Stimulated activated CD8-positive, alpha-beta memory T cell treated with anti-CD3 and anti-CD28 coated beads, Interleukin-4, amount 100 ng/mL, for 4 hours (primary cell): ENCODE measurements at regions not wholly inside any gene's neighbourhood (a gene's known extent, or its start where the extent isn't known, plus 50 kb on each side); places are given as distances from the start of the nearest gene placed in this dataset.
"Not testable (repeated sequence)": the region's sequence is repeated elsewhere in the genome, so short reads cannot be mapped to it uniquely, and the experiment has no call there.

ENCODE experiments used
- DNase-seq, 2 donors: peaks; one replicate each; pipeline ENCODE4 v3.0.0-alpha.2; 2020; ENCODE audit warnings: low read depth in 2 of 2, low spot score in 1 of 2

DNA sequence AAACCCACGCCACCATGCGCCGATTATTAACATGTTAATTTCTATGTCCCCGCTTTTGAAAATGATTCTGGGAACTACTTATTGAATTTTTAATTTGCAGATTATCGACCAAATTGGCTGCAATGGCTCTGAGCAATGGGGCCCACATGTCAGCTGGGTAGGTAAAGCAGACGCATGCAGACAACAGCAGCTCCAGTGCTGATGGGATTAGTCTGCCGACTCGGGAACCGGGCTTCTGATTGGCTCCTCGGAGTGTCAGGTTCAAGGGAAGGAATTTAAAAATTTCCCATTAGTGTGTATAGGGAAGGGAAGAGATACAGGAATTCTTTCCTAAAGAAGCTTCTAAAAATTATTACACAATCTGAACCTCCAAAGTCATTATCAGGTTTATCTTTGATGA is 77.4 kb upstream of the PPARGC1A start:
- DNase-seq, result no peak

DNA sequence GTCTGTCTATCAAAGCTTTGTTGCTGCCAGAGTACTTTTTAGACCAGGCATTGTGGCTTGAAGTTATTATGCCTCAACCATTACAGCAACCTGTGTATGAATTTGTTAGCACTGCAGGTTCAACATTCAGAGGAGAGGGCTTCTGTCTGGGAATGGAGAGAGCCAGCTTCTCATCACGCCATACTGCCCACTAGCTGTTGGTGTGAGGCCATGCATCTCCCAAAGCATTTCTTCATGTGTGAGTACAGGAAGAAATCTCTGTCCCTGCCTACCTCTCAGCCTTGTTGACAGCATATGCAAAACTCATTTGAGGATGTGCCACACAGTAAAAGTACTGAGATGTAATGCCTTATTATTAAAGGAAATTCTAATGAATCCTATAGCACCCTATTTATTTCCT is 76.9 kb upstream of the PPARGC1A start:
- no peak for DNase-seq

DNA sequence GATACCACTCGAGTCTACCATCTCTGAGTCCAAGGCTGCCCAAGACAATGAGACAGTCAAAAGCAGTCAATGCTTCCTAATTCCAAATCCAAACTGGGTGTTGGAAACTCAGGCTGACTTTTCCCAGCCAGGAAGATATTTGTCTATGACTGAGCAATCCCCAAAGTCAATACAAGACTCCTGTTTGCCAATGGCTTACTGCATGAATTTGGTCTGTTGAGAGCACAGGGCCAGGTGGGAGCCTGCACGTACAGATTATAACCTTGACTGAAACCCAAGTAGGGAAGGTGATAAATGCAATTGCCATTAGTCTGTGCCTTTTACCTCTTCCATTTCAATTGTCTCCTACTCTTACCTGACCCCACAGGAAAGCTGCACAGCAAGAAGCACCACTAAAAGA is 72.6 kb upstream of the PPARGC1A start:
- no peak for DNase-seq

DNA sequence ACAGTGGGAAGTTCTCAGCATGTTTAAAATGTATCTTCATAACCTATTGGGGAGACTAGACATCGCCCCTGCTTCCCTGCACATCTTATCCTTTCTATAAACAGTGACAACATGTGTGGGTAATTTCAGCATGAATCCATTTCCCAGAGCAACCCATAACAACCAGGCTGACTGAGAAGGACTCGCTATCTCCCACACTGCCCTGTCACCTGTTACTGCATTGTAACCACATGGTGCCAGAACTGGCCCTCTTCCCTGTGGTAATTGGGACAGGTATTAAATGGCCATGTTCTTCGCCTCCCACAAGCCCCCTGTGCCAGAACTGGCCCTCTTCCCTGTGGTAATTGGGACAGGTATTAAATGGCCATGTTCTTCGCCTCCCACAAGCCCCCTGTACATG is 71.5 kb upstream of the PPARGC1A start:
- not testable (repeated sequence) for DNase-seq

DNA sequence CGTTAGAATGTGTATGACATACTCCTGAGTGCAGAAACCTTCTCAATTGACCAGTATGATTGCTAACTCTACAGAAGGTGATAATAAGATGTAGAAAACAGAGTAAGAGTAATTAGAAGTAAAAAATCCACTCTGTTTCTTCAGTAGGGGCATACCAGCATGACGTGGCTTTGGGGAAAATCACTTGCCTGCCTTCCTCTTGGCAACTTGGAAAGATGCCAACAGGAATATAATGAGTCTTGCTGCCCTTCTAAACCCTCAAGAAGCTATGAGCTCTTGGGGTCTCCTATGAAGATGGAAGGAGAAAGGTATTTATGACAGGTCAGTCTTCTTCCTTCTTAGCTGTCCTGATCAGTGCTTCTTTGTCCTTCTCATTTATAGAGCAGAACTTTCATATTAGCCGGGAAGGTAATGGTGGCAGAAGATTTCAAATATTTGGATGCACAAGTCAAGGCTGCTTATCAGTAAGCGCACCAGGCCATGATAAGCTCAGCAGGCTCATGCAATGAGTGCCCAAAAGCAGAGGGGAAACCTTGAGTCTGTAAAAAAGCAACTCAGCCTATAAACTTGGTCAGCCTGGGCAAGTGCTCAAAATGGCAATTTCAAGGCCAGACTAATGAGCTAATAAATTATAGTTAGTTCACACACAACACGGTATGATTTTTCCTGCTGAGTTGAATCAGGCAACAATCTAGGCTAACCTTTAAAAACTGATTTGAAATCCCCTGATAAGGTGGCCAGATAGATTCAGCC is 69.7 kb upstream of the PPARGC1A start:
- no peak for DNase-seq

DNA sequence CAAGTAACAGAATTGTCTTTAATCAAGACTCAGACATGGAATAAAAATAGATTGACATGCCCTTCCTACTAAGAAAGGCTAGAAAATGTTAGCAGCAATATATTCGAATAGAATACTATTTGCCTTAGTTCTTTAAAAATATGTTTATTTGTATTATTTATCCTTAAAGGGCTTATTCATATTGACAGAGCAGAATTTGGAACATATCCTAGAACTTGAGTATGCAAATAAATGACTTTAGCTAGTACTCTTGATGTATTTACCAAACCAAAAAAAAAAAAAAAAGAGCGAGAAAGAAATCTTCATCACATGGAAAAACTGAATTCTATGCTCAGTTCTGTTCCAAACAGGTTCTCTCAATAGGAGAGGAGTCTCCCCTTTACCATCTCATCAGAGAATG is 68.9 kb upstream of the PPARGC1A start:
- no peak for DNase-seq

DNA sequence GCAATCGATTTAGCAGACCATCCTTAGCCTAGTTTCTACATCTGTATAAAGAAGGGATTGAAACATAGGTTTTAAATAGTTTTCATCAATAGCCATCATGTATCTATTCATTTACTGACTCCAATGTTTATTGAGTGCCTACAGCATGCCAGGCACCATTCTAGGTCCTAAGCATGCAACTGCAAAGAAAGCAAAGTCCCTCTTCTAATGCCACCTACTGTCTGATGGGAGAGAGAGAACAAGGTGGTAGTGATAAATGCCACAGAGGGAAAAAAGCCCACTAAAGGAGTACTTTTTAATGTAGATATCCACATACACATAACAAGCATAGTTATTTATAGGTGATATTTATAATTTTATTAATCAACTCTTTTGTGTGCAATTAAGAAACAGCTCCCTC is 67.6 kb upstream of the PPARGC1A start:
- no peak for DNase-seq

DNA sequence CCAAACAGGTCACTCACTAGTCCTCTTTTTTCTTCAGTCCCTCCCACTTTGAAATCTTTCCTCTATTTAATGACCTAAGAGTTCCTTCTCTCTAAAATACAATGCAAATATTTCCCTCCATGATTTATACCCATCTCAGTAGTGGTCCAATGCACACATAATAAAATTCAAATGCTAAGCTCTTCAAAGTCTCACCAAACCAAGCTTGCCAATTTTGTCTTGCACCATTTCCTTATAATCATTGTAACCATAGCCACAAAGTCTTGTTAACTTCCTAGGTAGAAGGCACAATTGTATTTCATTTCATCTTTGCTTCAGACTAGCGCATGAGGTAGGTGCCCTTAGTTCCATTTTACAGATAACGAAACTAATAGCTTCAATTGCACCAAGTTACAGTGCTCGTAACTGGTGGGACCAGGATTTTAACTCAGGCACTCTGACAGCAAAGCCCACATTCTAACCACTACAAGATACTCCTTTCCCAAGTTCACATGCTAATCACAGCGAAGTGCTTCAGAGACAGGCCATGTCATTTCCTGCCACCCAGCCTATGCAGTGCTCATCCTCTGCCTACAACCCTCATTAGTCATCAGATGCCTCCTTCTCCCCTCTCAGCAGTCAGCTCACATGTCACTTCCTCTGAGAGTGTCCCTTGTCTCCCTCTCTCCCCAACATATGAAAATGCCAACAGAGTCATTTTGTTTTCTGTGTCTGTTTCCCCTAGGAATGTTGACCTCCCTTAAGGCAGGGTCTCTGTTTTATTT is 66.9 kb upstream of the PPARGC1A start:
- DNase-seq, result no peak

DNA sequence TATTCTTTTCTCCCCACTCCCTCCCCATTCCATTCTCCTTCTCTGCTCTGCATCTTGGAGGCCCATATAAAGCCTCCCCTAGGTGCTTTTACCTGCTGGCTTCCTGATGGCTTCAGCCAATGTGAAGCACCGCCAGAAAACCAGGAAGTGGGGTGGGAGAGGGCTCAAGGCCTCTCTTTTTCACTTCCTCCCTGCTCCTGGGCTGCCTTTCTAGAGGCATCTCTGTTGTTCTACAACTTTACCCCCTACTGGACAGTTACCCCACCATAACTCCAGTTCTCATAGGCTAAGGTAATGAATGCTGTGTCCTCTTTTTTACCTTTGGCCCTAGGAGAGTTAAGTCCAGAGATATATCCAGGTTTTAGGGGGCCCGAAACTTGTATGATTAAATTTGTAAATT is 62.4 kb upstream of the PPARGC1A start:
- DNase-seq, result no peak

DNA sequence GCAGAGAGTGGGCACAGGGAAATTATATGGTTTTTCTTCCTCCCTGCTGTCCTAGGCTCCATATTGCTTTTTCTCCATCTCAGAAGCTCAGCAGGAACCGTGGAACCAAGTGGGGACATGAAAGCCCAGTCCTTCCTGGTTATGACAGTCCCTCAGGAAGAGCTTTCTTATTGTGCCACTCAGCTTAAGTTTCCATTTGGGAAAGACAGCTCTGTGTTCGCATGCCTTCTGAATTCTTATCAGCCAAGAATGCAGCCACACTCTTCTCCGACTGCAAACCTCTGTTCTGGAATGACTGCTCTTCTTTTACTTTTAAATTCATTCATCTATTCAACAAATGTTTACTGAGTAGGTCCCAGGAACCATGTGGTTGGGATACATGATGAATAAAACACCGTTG is 58.0 kb upstream of the PPARGC1A start:
- DNase-seq, result no peak

DNA sequence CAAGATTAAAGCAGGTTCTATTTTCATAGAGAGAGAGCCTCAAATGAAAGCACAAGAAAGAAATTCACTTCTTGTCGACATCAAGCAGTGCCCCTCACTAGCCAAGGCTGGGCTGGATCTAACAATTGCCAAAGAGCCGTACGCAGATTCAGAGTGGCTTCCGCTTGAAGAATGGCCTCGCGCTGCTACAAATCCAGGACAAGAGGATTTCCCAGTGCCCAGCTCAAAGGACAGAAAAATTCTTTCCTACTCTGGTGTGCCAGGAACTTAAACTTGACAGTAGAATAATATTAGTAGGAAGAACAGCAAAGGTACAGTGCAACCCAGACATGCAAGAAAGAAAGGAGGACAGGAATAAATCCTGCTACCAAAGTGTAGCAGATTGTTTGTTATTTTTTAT is 56.5 kb upstream of the PPARGC1A start:
- DNase-seq, result no peak

DNA sequence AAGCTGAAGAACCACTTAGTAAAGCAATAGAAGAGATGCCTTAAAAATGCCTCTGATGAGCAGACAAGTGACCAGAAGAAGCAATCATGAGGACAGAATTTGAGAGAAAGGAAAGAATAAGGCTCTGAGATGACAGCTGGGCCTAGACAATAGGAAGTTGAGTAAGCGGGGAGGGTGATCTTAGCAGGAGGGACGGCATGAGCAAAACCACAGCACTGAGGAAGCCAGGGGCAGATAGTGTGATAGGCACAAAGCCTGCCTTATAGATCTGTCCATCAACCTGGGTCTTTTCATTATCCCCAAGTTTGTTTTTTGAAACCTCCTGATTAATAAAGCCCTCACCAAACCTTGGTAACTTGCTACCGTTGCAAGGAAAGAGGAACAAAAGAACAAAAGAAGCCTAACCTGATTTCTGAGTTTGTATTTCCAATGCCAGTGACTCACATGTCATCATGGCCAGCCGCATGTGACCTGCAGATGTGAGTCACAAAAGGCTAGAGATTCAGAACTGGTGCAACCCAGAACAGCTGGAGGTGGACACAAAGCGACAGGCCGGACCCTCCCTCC is 55.7 kb upstream of the PPARGC1A start:
- no peak for DNase-seq

DNA sequence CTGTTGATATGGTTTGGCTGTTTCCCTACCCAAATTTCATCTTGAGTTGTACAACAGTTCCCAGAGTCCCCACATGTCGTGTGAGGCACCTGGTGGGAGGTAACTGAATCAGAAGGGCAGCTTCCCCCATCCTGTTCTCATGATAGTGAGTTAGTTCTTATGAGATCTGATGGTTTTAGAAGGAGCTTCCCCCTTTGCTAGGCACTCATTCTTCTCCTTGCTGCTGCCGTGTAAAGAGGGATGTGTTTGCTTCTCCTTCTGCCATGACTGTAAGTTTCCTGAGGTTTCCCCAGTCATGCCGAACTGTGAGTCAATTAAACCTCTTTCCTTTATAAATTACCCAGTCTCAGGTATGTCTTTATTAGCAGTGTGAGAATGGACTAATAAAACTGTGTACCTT is 54.7 kb upstream of the PPARGC1A start:
- DNase-seq, result not testable (repeated sequence)

DNA sequence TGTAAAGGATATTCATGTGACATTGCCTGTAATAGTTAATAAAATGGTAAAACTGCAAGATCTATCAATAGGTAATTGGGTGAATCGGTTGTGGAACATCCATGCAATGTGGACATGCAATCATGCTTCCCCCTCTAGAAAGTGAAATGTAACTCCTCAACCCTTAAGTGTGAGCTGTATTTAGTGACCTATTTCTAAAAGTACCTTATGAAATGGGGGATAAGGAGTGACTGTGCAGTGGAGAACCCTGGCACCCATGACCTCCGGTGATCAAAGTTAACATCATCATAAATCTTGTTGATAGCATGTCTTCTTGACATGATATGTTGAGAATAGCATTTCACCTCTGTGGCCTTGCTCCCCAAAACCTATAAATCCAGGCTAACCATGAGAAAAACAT is 53.6 kb upstream of the PPARGC1A start:
- DNase-seq, result no peak

DNA sequence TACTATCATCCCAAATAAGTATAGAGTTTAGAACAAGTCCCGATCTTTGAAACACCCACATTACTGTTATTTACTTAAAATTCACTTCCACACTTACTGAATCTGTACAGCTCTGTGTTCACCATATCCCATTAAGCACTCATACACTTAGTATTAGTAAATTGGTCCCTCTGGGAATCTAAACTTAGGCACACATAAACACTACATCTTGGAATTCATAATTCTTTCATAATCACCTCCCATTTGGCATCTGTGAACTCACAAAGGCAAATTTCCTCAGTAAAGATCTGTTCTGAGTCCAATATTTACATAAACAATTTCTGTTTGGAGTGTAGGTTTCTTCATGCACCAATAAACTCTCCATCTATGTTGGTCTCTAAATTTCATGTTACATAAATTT is 52.6 kb upstream of the PPARGC1A start:
- DNase-seq, result no peak
